GM19397 (cell line): ENCODE measurements at regions not wholly inside any gene's neighbourhood (a gene's known extent, or its start where the extent isn't known, plus 50 kb on each side); places are given as distances from the start of the nearest gene placed in this dataset.

Experiments used
- ATAC-seq: cut with Tn5 transposase; IDR thresholded peaks from one replicate; pipeline ENCODE4 v1.9.1; 2021; ENCODE audit warnings: mild to moderate bottlenecking, moderate library complexity; ENCODE audit not compliant: unreplicated experiment

GRCh38 chr5:167244583-167244982, 1046.9 kb upstream of the WWC1 start:
- no peak for ATAC-seq

- ATAC-seq = no peak
These were observed 1045.6 kb upstream of the WWC1 start for GRCh38 chr5:167245868-167246267.

GRCh38 chr5:167247816-167248215, 1043.6 kb upstream of the WWC1 start:
- ATAC-seq = no peak

GRCh38 chr5:167248257-167248656, 1043.2 kb upstream of the WWC1 start:
- ATAC-seq = no peak

GRCh38 chr5:167250996-167251395, 1040.4 kb upstream of the WWC1 start:
- no peak for ATAC-seq

- no peak for ATAC-seq
These were observed 1037.3 kb upstream of the WWC1 start for GRCh38 chr5:167254132-167254531.

GRCh38 chr5:167255926-167256325, 1035.5 kb upstream of the WWC1 start:
- no peak for ATAC-seq

GRCh38 chr5:167259806-167260205, 1031.6 kb upstream of the WWC1 start:
- no peak for ATAC-seq

GRCh38 chr5:167261309-167262100, 1029.9 kb upstream of the WWC1 start:
- ATAC-seq = no peak

GRCh38 chr5:167263185-167263584, 1028.3 kb upstream of the WWC1 start:
- no peak for ATAC-seq

- no peak for ATAC-seq
These were observed 1027.1 kb upstream of the WWC1 start for GRCh38 chr5:167264348-167264747.

- no peak for ATAC-seq
These were observed 1023.1 kb upstream of the WWC1 start for GRCh38 chr5:167268337-167268736.

GRCh38 chr5:167269146-167269545, 1022.3 kb upstream of the WWC1 start:
- no peak for ATAC-seq

GRCh38 chr5:167271081-167271480, 1020.4 kb upstream of the WWC1 start:
- no peak for ATAC-seq

- ATAC-seq = no peak
These were observed 1019.9 kb upstream of the WWC1 start for GRCh38 chr5:167271511-167271910.

- no peak for ATAC-seq
These were observed 1011.3 kb upstream of the WWC1 start for GRCh38 chr5:167280111-167280510.

- no peak for ATAC-seq
These were observed 1009.5 kb upstream of the WWC1 start for GRCh38 chr5:167281925-167282324.

- no peak for ATAC-seq
These were observed 1007.8 kb upstream of the WWC1 start for GRCh38 chr5:167283691-167284090.

- ATAC-seq = no peak
These were observed 1007.1 kb upstream of the WWC1 start for GRCh38 chr5:167284222-167284890.

GRCh38 chr5:167285591-167285990, 1005.9 kb upstream of the WWC1 start:
- ATAC-seq = no peak

- no peak for ATAC-seq
These were observed 1004.6 kb upstream of the WWC1 start for GRCh38 chr5:167286891-167287290.

GRCh38 chr5:167290478-167290877, 1001.0 kb upstream of the WWC1 start:
- no peak for ATAC-seq
